OCI-LY3 (cell line): ENCODE measurements at regions not wholly inside any gene's neighbourhood (a gene's known extent, or its start where the extent isn't known, plus 50 kb on each side); places are given as distances from the start of the nearest gene placed in this dataset.

Experiments used
- CTCF ChIP-seq: fragments of 200-600, 300-600 bp; sonication (generic); IDR thresholded peaks from 2 replicates; pipeline ENCODE4 v1.5.1; 2014; ENCODE audit warnings: antibody characterized with exemption, low read length, low read depth
- EZH2phosphoT487 ChIP-seq: fragments of 200-600 bp; shearing (Covaris generic); IDR thresholded peaks from 2 replicates; pipeline ENCODE4 v1.6.1; 2018; ENCODE audit warnings: antibody characterized with exemption, mixed run types, low read depth

DNA sequence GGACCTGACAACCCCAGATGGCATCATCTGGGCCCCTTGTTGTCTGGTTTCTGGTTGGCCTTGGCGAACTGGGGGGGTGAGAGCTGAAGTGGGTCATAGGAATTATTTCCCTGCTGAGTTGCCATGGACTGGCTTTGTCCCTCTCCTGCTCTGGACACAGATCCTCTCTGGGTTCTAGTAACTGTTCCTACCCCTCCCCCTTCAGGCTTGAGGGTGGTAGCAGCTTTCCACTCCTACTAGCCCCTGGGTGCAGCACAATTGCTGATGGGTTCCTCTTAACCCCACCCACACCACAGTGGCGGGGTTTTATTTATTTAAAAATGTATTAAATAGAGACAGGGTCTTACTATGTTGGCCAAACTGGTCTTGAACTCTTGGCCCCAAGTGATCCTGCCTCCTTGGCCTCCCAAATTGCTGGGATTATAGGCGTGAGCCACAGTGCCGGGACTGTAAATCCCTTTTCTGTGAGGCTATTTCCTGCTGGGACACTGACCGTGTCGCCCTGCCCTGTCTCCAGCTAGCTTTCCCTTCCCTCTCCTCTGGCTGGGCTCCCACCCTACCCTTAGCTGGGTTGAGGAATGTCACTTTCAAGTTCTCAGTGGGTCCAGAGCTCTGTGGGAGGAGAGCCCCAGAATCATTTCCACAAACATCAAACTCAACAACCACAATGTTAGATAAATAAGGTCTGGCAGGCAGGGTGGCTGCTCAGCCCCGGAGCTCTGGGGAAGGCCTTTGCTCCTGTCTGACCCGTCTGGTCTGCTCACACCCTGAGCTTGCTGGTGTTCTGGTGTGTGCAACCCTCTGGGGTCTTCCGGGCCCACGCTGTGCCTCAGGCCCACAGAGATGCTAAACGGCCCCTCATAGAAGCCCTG lies 112.7 kb upstream of the WNT4 start:
- TF ChIP-seq CTCF (no peak), EZH2phosphoT487 (no peak)
